Neuronal stem cell (in vitro differentiated cells): ENCODE measurements at regions not wholly inside any gene's neighbourhood (a gene's known extent, or its start where the extent isn't known, plus 50 kb on each side); places are given as distances from the start of the nearest gene placed in this dataset.
"Not testable (repeated sequence)": the region's sequence is repeated elsewhere in the genome, so short reads cannot be mapped to it uniquely, and the experiment has no call there.

ENCODE experiments used
- DNase-seq: peaks from one replicate; pipeline ENCODE4 v3.0.0-alpha.2; 2013; ENCODE audit warnings: low spot score
- H2AFZ ChIP-seq: one replicate; pipeline ENCODE4 v1.6.1; 2013; ENCODE audit warnings: mild to moderate bottlenecking, low read length, inconsistent platforms
- H2AK5ac ChIP-seq: 2 replicates; pipeline ENCODE4 v1.6.1; 2013; ENCODE audit warnings: low read depth, mild to moderate bottlenecking, inconsistent platforms, low read length, moderate library complexity, mixed read lengths
- H2BK120ac ChIP-seq: 2 replicates; pipeline ENCODE4 v1.6.1; 2013; ENCODE audit warnings: low read depth, mild to moderate bottlenecking, inconsistent platforms, low read length, moderate library complexity, mixed read lengths
- H2BK12ac ChIP-seq: one replicate; pipeline ENCODE4 v1.6.1; 2013; ENCODE audit warnings: low read length, inconsistent platforms
- H2BK15ac ChIP-seq: 2 replicates; pipeline ENCODE4 v1.6.1; 2013; ENCODE audit warnings: mild to moderate bottlenecking, low read length, inconsistent platforms, mixed read lengths
- H2BK5ac ChIP-seq: one replicate; pipeline ENCODE4 v1.6.1; 2013; ENCODE audit warnings: inconsistent platforms, mild to moderate bottlenecking, low read length, moderate library complexity
- H3K14ac ChIP-seq: one replicate; pipeline ENCODE4 v1.6.1; 2013; ENCODE audit warnings: low read length, inconsistent platforms
- H3K18ac ChIP-seq: 2 replicates; pipeline ENCODE4 v1.6.1; 2013; ENCODE audit warnings: low read length, inconsistent platforms
- H3K23ac ChIP-seq: 2 replicates; pipeline ENCODE4 v1.6.1; 2013; ENCODE audit warnings: low read depth, mild to moderate bottlenecking, mixed read lengths, low read length, inconsistent platforms; ENCODE audit not compliant: poor library complexity
- H3K27ac ChIP-seq: replicated peaks from 3 replicates; pipeline ENCODE4 v1.5.1; 2013; ENCODE audit warnings: low read length, inconsistent platforms
- H3K27me3 ChIP-seq, 3 experiments: 2 replicates each; pipeline ENCODE4 v1.6.1; 2013; ENCODE audit warnings: low read length in 3 of 3, mild to moderate bottlenecking in 2 of 3, inconsistent platforms in 1 of 3, low read depth in 1 of 3, mixed read lengths in 1 of 3, moderate library complexity in 1 of 3; ENCODE audit not compliant: control insufficient read depth in 3 of 3, insufficient read depth in 3 of 3
- H3K36me3 ChIP-seq, 2 donors: replicated peaks in 1 of 2; 2 replicates each; pipeline ENCODE4 v1.6.1; 2013; ENCODE audit warnings: low read length in 2 of 2; ENCODE audit not compliant: control insufficient read depth in 2 of 2, insufficient read depth in 2 of 2
- H3K4ac ChIP-seq: 2 replicates; pipeline ENCODE4 v1.6.1; 2013; ENCODE audit warnings: inconsistent platforms, mild to moderate bottlenecking, low read length, moderate library complexity
- H3K4me1 ChIP-seq, 2 donors: 1 replicate in 1 of 2; 2 replicates in 1 of 2; pipeline ENCODE4 v1.6.1; 2013; ENCODE audit warnings: low read length in 2 of 2, low read depth in 1 of 2; ENCODE audit not compliant: control insufficient read depth in 2 of 2, insufficient read depth in 1 of 2
- H3K4me2 ChIP-seq: one replicate; pipeline ENCODE4 v1.6.1; 2013; ENCODE audit warnings: mild to moderate bottlenecking, low read length, inconsistent platforms; ENCODE audit not compliant: insufficient read depth, poor library complexity, severe bottlenecking
- H3K4me3 ChIP-seq, 2 donors: 2 replicates each; pipeline ENCODE4 v1.5.1; 2013; ENCODE audit warnings: low read length in 2 of 2, mild to moderate bottlenecking in 2 of 2, inconsistent platforms in 1 of 2, moderate library complexity in 1 of 2
- H3K79me1 ChIP-seq: one replicate; pipeline ENCODE4 v1.6.1; 2013; ENCODE audit warnings: low read depth, mild to moderate bottlenecking, inconsistent platforms, low read length, moderate library complexity
- H3K9ac ChIP-seq: one replicate; pipeline ENCODE4 v1.6.1; 2013; ENCODE audit warnings: mild to moderate bottlenecking, low read depth, low read length, inconsistent platforms; ENCODE audit not compliant: poor library complexity
- H3K9me3 ChIP-seq, 2 donors: replicated peaks in 1 of 2; 2 replicates each; pipeline versions ENCODE3 to v1.6.1; 2013; ENCODE audit warnings: low read length in 2 of 2, mild to moderate bottlenecking in 2 of 2, inconsistent platforms in 1 of 2, low read depth in 1 of 2, mixed read lengths in 1 of 2, moderate library complexity in 1 of 2; ENCODE audit not compliant: control insufficient read depth in 2 of 2, insufficient read depth in 1 of 2
- H4K8ac ChIP-seq: one replicate; pipeline ENCODE4 v1.6.1; 2013; ENCODE audit warnings: low read depth, mild to moderate bottlenecking, inconsistent platforms, low read length, moderate library complexity
- H4K91ac ChIP-seq: one replicate; pipeline ENCODE4 v1.6.1; 2013; ENCODE audit warnings: low read length, low read depth, mild to moderate bottlenecking, inconsistent platforms; ENCODE audit not compliant: poor library complexity
- WGBS, 2 donors: extraction: QIAGEN DNeasy Blood & Tissue Kit; methylation state at CpG; one replicate each; pipeline ENCODE4 v1.1.7; 2013; ENCODE audit warnings: missing lambda C conversion rate in 2 of 2, mixed read lengths in 1 of 2; ENCODE audit not compliant: insufficient read length in 2 of 2, insufficient replicate concordance in 1 of 2; ENCODE audit errors: extremely low coverage in 2 of 2; 5-methylcytosine and 5-hydroxymethylcytosine counted together

DNA sequence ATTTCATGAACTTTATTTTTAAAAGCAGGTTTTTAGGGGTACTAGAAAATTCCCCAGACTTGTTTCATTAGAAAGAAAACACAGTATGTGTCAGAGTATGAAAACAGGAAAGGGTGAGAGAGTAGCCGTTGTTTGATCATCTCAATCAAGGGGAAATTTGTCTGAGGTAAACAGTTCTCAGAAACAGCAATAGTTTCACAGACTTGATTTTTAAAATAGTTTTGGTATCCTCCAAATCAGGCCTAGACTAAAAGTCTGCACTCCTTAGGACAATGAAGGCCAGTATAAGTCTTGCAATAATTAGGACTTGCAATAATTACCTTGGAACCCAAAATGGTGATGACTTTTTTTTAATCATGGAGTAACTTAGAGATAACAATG, 176.6 kb upstream of the TAB2 start:
- Histone ChIP-seq H2BK12ac (no peak overlapping the region), H3K14ac (no peak overlapping the region), H2AK5ac (no peak overlapping the region), H2BK15ac (no peak overlapping the region), H2BK5ac (no peak overlapping the region), H4K91ac (no peak overlapping the region), H3K4ac (no peak overlapping the region), H3K23ac (no peak overlapping the region), H3K18ac (no peak overlapping the region), H3K27me3 (peaks cover 0 to 6% (median 0%) of the 10 kb centered on the region in 3 experiments), H2AFZ (no peak overlapping the region), H3K4me2 (no peak overlapping the region), H4K8ac (no peak overlapping the region), H3K9me3 (no peaks in the 10 kb centered on the region), H3K27ac (no peak overlapping the region), H3K36me3 (no peaks in the 10 kb centered on the region), H3K4me1 (no peaks in the 10 kb centered on the region), H3K9ac (no peak overlapping the region), H3K79me1 (no peaks in the 10 kb centered on the region), H3K4me3 (no peak overlapping the region), H2BK120ac (no peak overlapping the region)
- WGBS, 2 donors, result no CpG with 5 or more reads among the region's 1 CpG
- no peak for DNase-seq

DNA sequence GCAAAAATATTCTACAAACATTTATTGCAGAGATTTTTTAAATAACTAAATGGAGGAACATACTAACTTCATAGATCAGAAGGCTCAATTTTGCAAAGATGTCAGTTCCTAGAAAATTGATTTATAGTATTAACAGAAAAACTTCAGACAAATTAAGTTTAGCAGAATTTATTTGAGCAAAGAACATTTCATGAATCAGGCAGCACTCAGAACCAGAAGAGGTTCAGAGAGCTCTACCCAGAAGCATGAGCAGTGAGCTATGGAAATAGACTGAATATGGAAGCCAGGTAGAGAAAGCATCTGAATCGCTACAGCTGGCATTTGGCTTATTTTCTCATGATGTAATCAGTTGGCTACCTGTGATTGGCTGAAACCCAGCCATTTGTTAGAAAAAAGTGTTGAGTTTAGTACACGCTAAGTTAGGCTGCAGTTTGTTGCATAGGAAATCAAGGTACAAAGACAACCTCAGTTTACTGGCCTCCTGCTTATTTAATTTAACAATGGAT, 174.5 kb upstream of the TAB2 start:
- Histone ChIP-seq H3K27ac (no peak overlapping the region), H3K4me1 (no peaks in the 10 kb centered on the region), H3K4me3 (no peak overlapping the region), H3K4ac (no peak overlapping the region), H3K36me3 (no peaks in the 10 kb centered on the region), H3K9ac (no peak overlapping the region), H3K14ac (no peak overlapping the region), H3K4me2 (no peak overlapping the region), H2BK5ac (no peak overlapping the region), H3K27me3 (peaks cover 0 to 6% (median 0%) of the 10 kb centered on the region in 3 experiments), H3K18ac (no peak overlapping the region), H2BK120ac (no peak overlapping the region), H3K23ac (no peak overlapping the region), H2AFZ (no peak overlapping the region), H3K79me1 (no peaks in the 10 kb centered on the region), H4K91ac (no peak overlapping the region), H2BK15ac (no peak overlapping the region), H2BK12ac (no peak overlapping the region), H2AK5ac (no peak overlapping the region), H4K8ac (no peak overlapping the region), H3K9me3 (no peaks in the 10 kb centered on the region)
- WGBS, 2 donors, result no CpG with 5 or more reads among the region's 2 CpGs
- no peak for DNase-seq

DNA sequence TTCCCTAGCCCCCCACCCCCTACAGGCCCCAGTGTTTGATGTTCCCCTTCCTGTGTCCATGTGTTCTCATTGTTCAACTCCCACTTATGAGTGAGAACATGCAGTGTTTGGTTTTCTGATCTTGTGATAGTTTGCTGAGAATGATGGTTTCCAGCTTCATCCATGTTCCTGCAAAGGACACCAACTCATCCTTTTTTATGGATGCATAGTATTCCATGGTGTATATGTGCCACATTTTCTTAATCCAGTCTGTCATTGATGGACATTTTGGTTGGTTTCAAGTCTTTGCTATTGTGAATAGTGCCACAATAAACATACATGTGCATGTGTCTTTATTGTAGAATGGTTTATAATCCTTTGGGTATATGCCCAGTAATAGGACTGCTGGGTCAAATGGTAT, 171.7 kb upstream of the TAB2 start:
- not testable (repeated sequence) for H2AK5ac ChIP-seq, H3K36me3 ChIP-seq, H4K8ac ChIP-seq, H3K9ac ChIP-seq, H3K4me2 ChIP-seq, H4K91ac ChIP-seq, H3K27me3 ChIP-seq, H3K14ac ChIP-seq, H2BK15ac ChIP-seq, H3K4me1 ChIP-seq, H3K9me3 ChIP-seq, H2BK5ac ChIP-seq, H3K27ac ChIP-seq, H3K4me3 ChIP-seq, H2AFZ ChIP-seq, H2BK120ac ChIP-seq, H2BK12ac ChIP-seq, H3K4ac ChIP-seq, H3K23ac ChIP-seq, H3K79me1 ChIP-seq, DNase-seq, H3K18ac ChIP-seq

DNA sequence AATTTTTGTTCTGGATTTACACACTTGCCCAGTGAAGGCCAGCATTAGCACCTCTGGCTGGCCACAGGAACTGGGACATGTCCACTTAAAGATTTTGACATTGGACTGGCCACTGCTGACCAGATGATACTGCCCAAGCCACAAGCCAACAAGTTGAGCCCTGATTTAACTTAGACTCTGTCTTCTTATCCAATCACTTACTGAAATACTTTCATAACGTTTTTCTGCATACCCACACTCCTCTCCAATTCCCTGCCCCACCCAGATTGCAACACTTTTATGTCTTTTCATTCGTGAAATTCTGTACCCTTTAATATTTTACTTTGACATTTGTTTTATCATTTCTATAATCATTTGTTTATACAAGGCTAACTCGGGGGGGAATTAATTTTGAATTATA, 170.3 kb upstream of the TAB2 start:
- no peak overlapping the region for H3K18ac ChIP-seq
- no peak overlapping the region for H4K91ac ChIP-seq
- no peaks in the 10 kb centered on the region for H3K4me1 ChIP-seq
- H3K14ac ChIP-seq, result no peak overlapping the region
- H3K9ac ChIP-seq, result no peak overlapping the region
- no peak for DNase-seq
- H2BK5ac ChIP-seq, result no peak overlapping the region
- no peak overlapping the region for H2BK120ac ChIP-seq
- no peak overlapping the region for H3K27ac ChIP-seq
- no CpG with 5 or more reads among the region's 3 CpGs for WGBS, 2 donors
- H3K4me2 ChIP-seq, result peak overlapping the region; percentile 37
- no peak overlapping the region for H2BK15ac ChIP-seq
- H2BK12ac ChIP-seq, result no peak overlapping the region
- no peak overlapping the region for H3K4ac ChIP-seq
- no peaks in the 10 kb centered on the region for H3K36me3 ChIP-seq
- no peak overlapping the region for H2AK5ac ChIP-seq
- H3K23ac ChIP-seq, result no peak overlapping the region
- no peak overlapping the region for H4K8ac ChIP-seq
- no peak overlapping the region for H3K4me3 ChIP-seq
- H3K9me3 ChIP-seq, result no peaks in the 10 kb centered on the region
- no peaks in the 10 kb centered on the region for H3K79me1 ChIP-seq
- H2AFZ ChIP-seq, result no peak overlapping the region
- peaks cover 0 to 10% (median 0%) of the 10 kb centered on the region in 3 experiments for H3K27me3 ChIP-seq
